HepG2 (cell line): ENCODE measurements at regions not wholly inside any gene's neighbourhood (a gene's known extent, or its start where the extent isn't known, plus 50 kb on each side); places are given as distances from the start of the nearest gene placed in this dataset.

ENCODE experiments used
- ATAC-seq: fragments of 200-7000 bp; cut with Tn5 transposase; 3 replicates; pipeline ENCODE4 v1.9.1; 2020; ENCODE audit warnings: mild to moderate bottlenecking, moderate library complexity
- BruUV-seq: library from RNA; stranded (reverse); fragments of 400-500 nt; replicated peaks from 2 replicates; lab custom pipeline; 2021; lab: Mats Ljungman, UMichigan
- CTCF ChIA-PET: fragments of 300-600 bp; formaldehyde crosslinking; extraction: SDS; loops from one replicate; lab custom pipeline; 2021; ENCODE audit warnings: low total read pairs, inconsistent platforms, low intra/inter-chr PET ratio; lab: Yijun Ruan, JAX
- POLR2A ChIA-PET: fragments of 350-600 bp; sonication (Branson Sonifier 250); formaldehyde crosslinking; loops from one replicate; lab custom pipeline; 2020; ENCODE audit warnings: antibody characterized with exemption, inconsistent platforms; lab: Yijun Ruan, JAX
- DNase-seq: peaks from one replicate; pipeline ENCODE4 v3.0.0-alpha.2; 2015; ENCODE audit warnings: low spot score
- FAIRE-seq: peaks from 3 replicates; lab custom pipeline; 2011; peaks lifted over from hg19 to GRCh38; lab: Jason Lieb, UNC
- H2AFZ ChIP-seq: one replicate; pipeline ENCODE4 v1.6.1; 2011; ENCODE audit warnings: low read length, inconsistent platforms
- H3K27ac ChIP-seq: fragments of 300-600 bp; 3 replicates; pipeline ENCODE4 v1.8.0; 2011; ENCODE audit warnings: mixed run types, mild to moderate bottlenecking, mixed read lengths, low read length, inconsistent platforms; ENCODE audit not compliant: insufficient read depth; ENCODE audit errors: extremely low read length
- H3K27me3 ChIP-seq, 2 experiments: fragments of 200-600 bp in 1 of 2; 2 replicates in 1 of 2; 3 replicates in 1 of 2; pipeline versions ENCODE4 v1.6.0 to v1.8.0; 2011; ENCODE audit warnings: low read length in 2 of 2, mild to moderate bottlenecking in 2 of 2, moderate library complexity in 2 of 2, inconsistent platforms in 1 of 2; ENCODE audit not compliant: insufficient read depth in 2 of 2, control insufficient read depth in 1 of 2
- H3K36me3 ChIP-seq, 2 experiments: fragments of 200-600 bp in 1 of 2; replicated peaks in 1 of 2; 2 replicates in 1 of 2; 3 replicates in 1 of 2; pipeline versions ENCODE4 v1.5.1 to v1.8.0; 2011; ENCODE audit warnings: low read length in 2 of 2, inconsistent platforms in 1 of 2; ENCODE audit not compliant: insufficient read depth in 2 of 2, control insufficient read depth in 1 of 2
- H3K4me1 ChIP-seq: 2 replicates; pipeline ENCODE4 v1.5.1; 2012; ENCODE audit warnings: low read length, inconsistent platforms; ENCODE audit not compliant: insufficient read depth
- H3K4me2 ChIP-seq: 2 replicates; pipeline ENCODE4 v1.6.0; 2011; ENCODE audit warnings: low read depth, low read length, inconsistent platforms
- H3K4me3 ChIP-seq, 3 experiments: fragments of 200-600 bp in 1 of 3; sonication (generic), shearing (Covaris generic) in 1 of 3; replicated peaks in 1 of 3; 2 replicates each; pipeline ENCODE4 v1.5.1; 2011 to 2016; ENCODE audit warnings: low read length in 3 of 3, inconsistent platforms in 2 of 3, low read depth in 2 of 3, mild to moderate bottlenecking in 2 of 3, control low read depth in 1 of 3, mixed read lengths in 1 of 3; ENCODE audit not compliant: insufficient read depth in 1 of 3
- H3K79me2 ChIP-seq: one replicate; pipeline ENCODE4 v1.6.1; 2011; ENCODE audit warnings: low read length, inconsistent platforms; ENCODE audit not compliant: insufficient read depth
- H3K9ac ChIP-seq: 2 replicates; pipeline ENCODE4 v1.6.0; 2011; ENCODE audit warnings: mild to moderate bottlenecking, low read depth, low read length, inconsistent platforms; ENCODE audit not compliant: insufficient read depth
- H3K9me3 ChIP-seq: 2 replicates; pipeline ENCODE4 v1.5.1; 2012; ENCODE audit warnings: mild to moderate bottlenecking, low read length
- H4K20me1 ChIP-seq: 2 replicates; pipeline ENCODE4 v1.6.0; 2011; ENCODE audit warnings: inconsistent platforms, mild to moderate bottlenecking, low read length, moderate library complexity; ENCODE audit not compliant: insufficient read depth
- FOXA3 ChIP-seq: IDR thresholded peaks from 2 replicates; pipeline ENCODE4 v1.6.1; 2016; ENCODE audit warnings: missing genetic modification reagents, missing compliant biosample characterization
- FOXM1 ChIP-seq: sonication (generic); formaldehyde crosslinking; IDR thresholded peaks from 2 replicates; pipeline ENCODE4 v1.5.0; 2020; ENCODE audit warnings: missing genetic modification reagents
- KLF12 ChIP-seq: sonication (generic); formaldehyde crosslinking; IDR thresholded peaks from 2 replicates; pipeline ENCODE4 v1.4.0; 2020; ENCODE audit warnings: missing genetic modification reagents, borderline replicate concordance
- U2AF1 ChIP-seq: fragments of 200-400 bp; formaldehyde crosslinking; optimal IDR thresholded peaks from 2 replicates; pipeline ENCODE3; 2017; ENCODE audit warnings: mild to moderate bottlenecking, low read depth, low read length
- ZNF225 ChIP-seq: sonication (generic); formaldehyde crosslinking; IDR thresholded peaks from 2 replicates; pipeline ENCODE4 v1.4.0; 2020; ENCODE audit warnings: mild to moderate bottlenecking, missing genetic modification reagents
- ZNF367 ChIP-seq: sonication (generic); formaldehyde crosslinking; IDR thresholded peaks from 2 replicates; pipeline ENCODE4 v1.4.0; 2020; ENCODE audit warnings: missing genetic modification reagents, borderline replicate concordance
- ZNF629 ChIP-seq: sonication (generic); formaldehyde crosslinking; conservative IDR thresholded peaks from 2 replicates; pipeline ENCODE4 v1.5.0; 2020; ENCODE audit warnings: missing genetic modification reagents
- ZNF775 ChIP-seq: sonication (generic); formaldehyde crosslinking; IDR thresholded peaks from 2 replicates; pipeline ENCODE4 v1.4.0; 2020; ENCODE audit warnings: missing genetic modification reagents, mild to moderate bottlenecking, moderate library complexity, borderline replicate concordance
- WGBS: methylation state at CpG from one replicate; pipeline ENCODE4 v1.1.6; 2017; ENCODE audit warnings: low lambda C conversion rate; 5-methylcytosine and 5-hydroxymethylcytosine counted together
- in situ Hi-C: cut with HindIII; loops from 2 replicates; pipeline ENCODE4 v1.10.0; 2017; ENCODE audit warnings: low pct_unique_long_range_greater_than_20kb; ENCODE audit not compliant: extremely low pct_ligation_motif_present
- intact Hi-C: fragments of 100-400 bp; cut with micrococcal nuclease; formaldehyde crosslinking; loops from one replicate; pipeline ENCODE4 v1.10.0; 2022; ENCODE audit not compliant: unreplicated experiment
- TF ChIP-seq, protein P1 (sequence below): sonication (generic); formaldehyde crosslinking; IDR thresholded peaks from 2 replicates; pipeline ENCODE4 v1.4.0; 2020; ENCODE audit warnings: missing genetic modification reagents
- TF ChIP-seq, protein P2 (sequence below): sonication (generic); formaldehyde crosslinking; IDR thresholded peaks from 2 replicates; pipeline ENCODE4 v1.4.0; 2020; ENCODE audit warnings: missing genetic modification reagents, borderline replicate concordance
- TF ChIP-seq, protein P3 (sequence below): sonication (generic); formaldehyde crosslinking; IDR thresholded peaks from 2 replicates; pipeline ENCODE4 v1.5.0; 2020; ENCODE audit warnings: mild to moderate bottlenecking, low read depth, missing genetic modification reagents, borderline replicate concordance

DNA sequence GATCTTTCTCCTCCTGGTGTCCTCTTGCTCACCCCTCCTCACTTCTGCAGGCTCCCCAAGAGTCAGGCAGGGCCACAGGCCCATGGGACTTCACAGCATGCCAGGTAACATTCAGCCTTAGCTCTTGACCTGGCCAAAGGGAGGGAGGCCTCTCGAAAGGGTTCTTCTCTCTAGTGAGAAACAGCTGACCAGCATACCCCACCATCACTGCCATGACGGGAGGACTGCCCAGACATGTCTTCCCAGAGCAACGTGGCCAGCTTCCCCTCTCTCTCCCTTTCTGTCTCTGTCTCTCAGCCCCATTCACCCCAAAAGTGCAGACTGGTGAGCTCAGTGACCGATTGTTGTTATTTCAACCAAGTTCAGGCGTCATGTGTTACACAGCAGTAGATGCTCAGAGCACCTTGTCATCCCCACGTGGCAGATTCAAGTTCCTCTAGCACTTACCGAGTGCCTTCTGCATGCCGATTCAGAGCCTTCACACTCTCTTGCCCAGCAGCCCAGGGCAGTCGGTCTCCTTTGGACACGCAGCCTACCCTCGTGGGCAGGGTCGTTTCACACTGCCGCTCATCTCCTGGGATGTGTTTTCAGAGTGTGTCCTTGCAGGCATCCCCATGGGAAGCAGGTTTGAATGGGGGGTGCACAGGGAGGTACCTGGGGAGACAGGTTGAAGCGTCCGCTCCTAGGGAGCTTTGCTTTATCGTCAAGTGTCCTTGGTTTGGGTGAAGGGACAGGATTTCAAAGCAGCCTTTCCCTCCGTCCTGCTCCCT lies 259.9 kb downstream of the NDUFA10 start:
- CTCF ChIA-PET: no interaction called here
- POLR2A ChIA-PET: no interaction called here
- WGBS: 35% methylated on average over 17 of the region's 17 CpGs
- DNase-seq (no peak), FAIRE-seq (no peak), ATAC-seq (no peak)
- Histone ChIP-seq H3K4me1 (no peaks in the 10 kb centered on the region), H3K4me3 (no peak overlapping the region), H3K9ac (no peak overlapping the region), H3K79me2 (no peaks in the 10 kb centered on the region), H3K36me3 (no peaks in the 10 kb centered on the region), H3K27ac (no peak overlapping the region), H4K20me1 (no peaks in the 10 kb centered on the region), H3K9me3 (0 out of 2 replicates have a peak, but pooled peaks cover 5% of the 10 kb centered on the region), H3K27me3 (peaks cover 24 to 91% of the 10 kb centered on the region in 2 experiments), H2AFZ (no peak overlapping the region), H3K4me2 (no peak overlapping the region)
- intact Hi-C loops (no loop called here), in situ Hi-C loops (no loop called here)
- no TSS peak for BruUV-seq
- TF ChIP-seq ZNF225 (CRISPR knock-in tag): no peak
- TF ChIP-seq FOXM1: no peak
- TF ChIP-seq ZNF629 (CRISPR knock-in tag): no peak
- TF ChIP-seq ZNF775: no peak
- TF ChIP-seq, protein P1, sequence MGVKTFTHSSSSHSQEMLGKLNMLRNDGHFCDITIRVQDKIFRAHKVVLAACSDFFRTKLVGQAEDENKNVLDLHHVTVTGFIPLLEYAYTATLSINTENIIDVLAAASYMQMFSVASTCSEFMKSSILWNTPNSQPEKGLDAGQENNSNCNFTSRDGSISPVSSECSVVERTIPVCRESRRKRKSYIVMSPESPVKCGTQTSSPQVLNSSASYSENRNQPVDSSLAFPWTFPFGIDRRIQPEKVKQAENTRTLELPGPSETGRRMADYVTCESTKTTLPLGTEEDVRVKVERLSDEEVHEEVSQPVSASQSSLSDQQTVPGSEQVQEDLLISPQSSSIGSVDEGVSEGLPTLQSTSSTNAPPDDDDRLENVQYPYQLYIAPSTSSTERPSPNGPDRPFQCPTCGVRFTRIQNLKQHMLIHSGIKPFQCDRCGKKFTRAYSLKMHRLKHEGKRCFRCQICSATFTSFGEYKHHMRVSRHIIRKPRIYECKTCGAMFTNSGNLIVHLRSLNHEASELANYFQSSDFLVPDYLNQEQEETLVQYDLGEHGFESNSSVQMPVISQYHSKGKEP (CRISPR knock-in tag): no peak
- TF ChIP-seq, protein P2, sequence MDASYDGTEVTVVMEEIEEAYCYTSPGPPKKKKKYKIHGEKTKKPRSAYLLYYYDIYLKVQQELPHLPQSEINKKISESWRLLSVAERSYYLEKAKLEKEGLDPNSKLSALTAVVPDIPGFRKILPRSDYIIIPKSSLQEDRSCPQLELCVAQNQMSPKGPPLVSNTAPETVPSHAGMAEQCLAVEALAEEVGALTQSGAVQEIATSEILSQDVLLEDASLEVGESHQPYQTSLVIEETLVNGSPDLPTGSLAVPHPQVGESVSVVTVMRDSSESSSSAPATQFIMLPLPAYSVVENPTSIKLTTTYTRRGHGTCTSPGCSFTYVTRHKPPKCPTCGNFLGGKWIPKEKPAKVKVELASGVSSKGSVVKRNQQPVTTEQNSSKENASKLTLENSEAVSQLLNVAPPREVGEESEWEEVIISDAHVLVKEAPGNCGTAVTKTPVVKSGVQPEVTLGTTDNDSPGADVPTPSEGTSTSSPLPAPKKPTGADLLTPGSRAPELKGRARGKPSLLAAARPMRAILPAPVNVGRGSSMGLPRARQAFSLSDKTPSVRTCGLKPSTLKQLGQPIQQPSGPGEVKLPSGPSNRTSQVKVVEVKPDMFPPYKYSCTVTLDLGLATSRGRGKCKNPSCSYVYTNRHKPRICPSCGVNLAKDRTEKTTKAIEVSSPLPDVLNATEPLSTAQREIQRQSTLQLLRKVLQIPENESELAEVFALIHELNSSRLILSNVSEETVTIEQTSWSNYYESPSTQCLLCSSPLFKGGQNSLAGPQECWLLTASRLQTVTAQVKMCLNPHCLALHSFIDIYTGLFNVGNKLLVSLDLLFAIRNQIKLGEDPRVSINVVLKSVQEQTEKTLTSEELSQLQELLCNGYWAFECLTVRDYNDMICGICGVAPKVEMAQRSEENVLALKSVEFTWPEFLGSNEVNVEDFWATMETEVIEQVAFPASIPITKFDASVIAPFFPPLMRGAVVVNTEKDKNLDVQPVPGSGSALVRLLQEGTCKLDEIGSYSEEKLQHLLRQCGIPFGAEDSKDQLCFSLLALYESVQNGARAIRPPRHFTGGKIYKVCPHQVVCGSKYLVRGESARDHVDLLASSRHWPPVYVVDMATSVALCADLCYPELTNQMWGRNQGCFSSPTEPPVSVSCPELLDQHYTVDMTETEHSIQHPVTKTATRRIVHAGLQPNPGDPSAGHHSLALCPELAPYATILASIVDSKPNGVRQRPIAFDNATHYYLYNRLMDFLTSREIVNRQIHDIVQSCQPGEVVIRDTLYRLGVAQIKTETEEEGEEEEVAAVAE (CRISPR knock-in tag): no peak
- TF ChIP-seq, protein P3, sequence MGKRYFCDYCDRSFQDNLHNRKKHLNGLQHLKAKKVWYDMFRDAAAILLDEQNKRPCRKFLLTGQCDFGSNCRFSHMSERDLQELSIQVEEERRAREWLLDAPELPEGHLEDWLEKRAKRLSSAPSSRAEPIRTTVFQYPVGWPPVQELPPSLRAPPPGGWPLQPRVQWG (CRISPR knock-in tag): no peak
- no peak for TF ChIP-seq FOXA3 (CRISPR knock-in tag)
- no peak for TF ChIP-seq ZNF367 (CRISPR knock-in tag)
- TF ChIP-seq KLF12 (CRISPR knock-in tag): no peak
- no peak for TF ChIP-seq U2AF1
